ENCODE measurements at regions not wholly inside any gene's neighbourhood (a gene's known extent, or its start where the extent isn't known, plus 50 kb on each side); places are given as distances from the start of the nearest gene placed in this dataset.

DNA sequence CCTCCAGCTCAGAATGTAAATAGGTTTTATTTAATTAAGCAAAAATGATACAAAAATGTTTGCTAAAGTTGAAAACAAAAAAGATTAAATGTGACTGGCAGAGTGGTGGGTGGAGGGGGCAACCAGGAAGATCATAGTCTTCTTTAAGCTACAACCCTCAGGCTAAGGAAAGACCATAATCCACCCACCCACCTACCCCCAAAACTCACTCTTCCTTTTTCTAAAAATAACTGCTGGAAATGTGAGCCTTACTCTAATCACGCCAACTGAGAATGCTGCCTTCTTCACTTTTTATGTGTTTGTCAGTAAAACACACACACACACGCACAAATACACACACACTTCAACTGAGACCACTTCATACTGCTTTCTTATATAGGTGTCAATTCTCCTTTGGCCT, 230.0 kb upstream of the EGLN3 start:
- Histone ChIP-seq H3K27me3 (ENCODE audit: low read depth) (no peaks in the 10 kb centered on the region), H3K27ac (no peak overlapping the region)

DNA sequence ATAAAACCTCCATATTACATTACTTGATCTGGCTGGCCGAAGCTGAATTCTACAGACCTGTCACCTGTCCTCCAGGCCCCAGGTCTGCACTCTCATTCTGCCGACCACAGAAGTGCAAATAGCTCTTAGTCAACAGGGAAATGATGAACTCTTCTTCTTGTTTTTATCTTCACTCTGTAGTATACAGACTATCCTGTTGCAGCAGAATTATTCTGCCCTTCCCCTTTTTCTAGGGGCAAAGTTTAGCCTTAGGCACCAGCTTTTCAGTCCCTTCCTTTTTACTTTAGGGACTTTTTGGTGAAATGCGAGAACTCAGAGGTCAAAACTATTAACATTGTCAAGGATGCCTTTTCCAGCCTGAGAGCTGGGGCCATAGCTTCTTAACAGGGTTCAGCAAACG, 229.6 kb upstream of the EGLN3 start:
- Histone ChIP-seq H3K9me3 (no peaks in the 10 kb centered on the region), H3K27me3 (ENCODE audit: low read depth) (no peaks in the 10 kb centered on the region), H3K27ac (no peak overlapping the region), H3K4me1 (no peaks in the 10 kb centered on the region), H3K36me3 (no peaks in the 10 kb centered on the region), H3K4me3 (no peak overlapping the region)
- intact Hi-C loops (cut with DNase I) = no loop called here
- peak in 1 of 2 donors; percentile 32 for ATAC-seq
- TF ChIP-seq, protein P1, sequence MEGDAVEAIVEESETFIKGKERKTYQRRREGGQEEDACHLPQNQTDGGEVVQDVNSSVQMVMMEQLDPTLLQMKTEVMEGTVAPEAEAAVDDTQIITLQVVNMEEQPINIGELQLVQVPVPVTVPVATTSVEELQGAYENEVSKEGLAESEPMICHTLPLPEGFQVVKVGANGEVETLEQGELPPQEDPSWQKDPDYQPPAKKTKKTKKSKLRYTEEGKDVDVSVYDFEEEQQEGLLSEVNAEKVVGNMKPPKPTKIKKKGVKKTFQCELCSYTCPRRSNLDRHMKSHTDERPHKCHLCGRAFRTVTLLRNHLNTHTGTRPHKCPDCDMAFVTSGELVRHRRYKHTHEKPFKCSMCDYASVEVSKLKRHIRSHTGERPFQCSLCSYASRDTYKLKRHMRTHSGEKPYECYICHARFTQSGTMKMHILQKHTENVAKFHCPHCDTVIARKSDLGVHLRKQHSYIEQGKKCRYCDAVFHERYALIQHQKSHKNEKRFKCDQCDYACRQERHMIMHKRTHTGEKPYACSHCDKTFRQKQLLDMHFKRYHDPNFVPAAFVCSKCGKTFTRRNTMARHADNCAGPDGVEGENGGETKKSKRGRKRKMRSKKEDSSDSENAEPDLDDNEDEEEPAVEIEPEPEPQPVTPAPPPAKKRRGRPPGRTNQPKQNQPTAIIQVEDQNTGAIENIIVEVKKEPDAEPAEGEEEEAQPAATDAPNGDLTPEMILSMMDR (IDR thresholded peaks at IDR 0.05) = no peak
- DNase-seq = no peak

More for the DNA sequence above, 230.0 kb upstream of the EGLN3 start:
- Histone ChIP-seq H3K4me3 (no peak overlapping the region), H3K4me1 (no peaks in the 10 kb centered on the region), H3K36me3 (no peaks in the 10 kb centered on the region), H3K9me3 (no peaks in the 10 kb centered on the region)
- ATAC-seq (no peak), DNase-seq (no peak)
- TF ChIP-seq, protein P1 (IDR thresholded peaks at IDR 0.05) = no peak
- intact Hi-C loops (cut with DNase I) = no loop called here

DNA sequence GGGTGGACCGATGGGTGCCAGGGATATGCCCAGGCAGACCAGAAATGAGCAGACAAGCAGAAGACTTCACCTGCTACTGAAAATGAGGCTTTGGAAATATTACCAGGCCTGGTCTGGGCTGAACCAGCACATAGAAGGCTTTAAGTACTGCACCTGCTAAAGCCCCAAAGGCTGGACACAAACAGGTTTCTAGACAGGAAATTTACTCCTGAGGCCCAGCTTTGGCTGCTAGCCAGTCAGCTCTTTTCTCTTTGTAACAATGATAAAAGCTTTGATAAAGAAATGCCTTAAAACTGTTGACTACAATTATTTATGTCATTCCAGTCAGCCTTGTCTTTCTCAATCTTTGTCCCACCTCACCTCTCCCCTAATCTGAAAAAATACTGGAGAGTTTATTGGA, 228.9 kb upstream of the EGLN3 start:
- Histone ChIP-seq H3K4me3 (no peak overlapping the region), H3K36me3 (no peaks in the 10 kb centered on the region), H3K4me1 (no peaks in the 10 kb centered on the region), H3K27ac (no peak overlapping the region), H3K27me3 (ENCODE audit: low read depth) (no peaks in the 10 kb centered on the region), H3K9me3 (no peaks in the 10 kb centered on the region)
- no peak for ATAC-seq
- TF ChIP-seq, protein P1 (IDR thresholded peaks at IDR 0.05) = no peak
- intact Hi-C loops (cut with DNase I) = no loop called here
- no peak for DNase-seq

DNA sequence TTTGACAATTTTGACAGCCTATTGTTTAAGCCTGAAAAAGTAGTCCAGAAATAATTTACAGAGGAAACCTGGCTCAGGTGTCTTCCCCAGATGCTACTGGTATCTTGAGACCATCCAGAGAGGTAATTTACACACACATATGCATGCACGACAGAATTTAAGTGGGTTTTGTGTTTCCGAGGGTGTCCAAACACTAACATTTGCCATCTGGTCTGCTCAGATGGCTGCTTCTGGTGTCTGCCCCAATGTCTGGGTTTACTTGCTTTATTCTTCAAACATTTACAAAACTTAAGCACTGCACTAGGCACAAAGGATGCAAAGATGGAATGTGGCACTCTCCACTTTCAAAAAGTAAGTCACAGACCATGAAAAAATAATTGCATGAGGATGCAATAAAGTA, 226.6 kb upstream of the EGLN3 start:
- no peak for ATAC-seq
- no peak overlapping the region for H3K4me3 ChIP-seq
- H3K9me3 ChIP-seq = no peaks in the 10 kb centered on the region
- no peaks in the 10 kb centered on the region for H3K27me3 ChIP-seq (ENCODE audit: low read depth)
- TF ChIP-seq, protein P1 (IDR thresholded peaks at IDR 0.05) = no peak
- DNase-seq = no peak
- no peaks in the 10 kb centered on the region for H3K4me1 ChIP-seq
- no peak overlapping the region for H3K27ac ChIP-seq
- no peaks in the 10 kb centered on the region for H3K36me3 ChIP-seq
- intact Hi-C loops (cut with DNase I) = no loop called here

DNA sequence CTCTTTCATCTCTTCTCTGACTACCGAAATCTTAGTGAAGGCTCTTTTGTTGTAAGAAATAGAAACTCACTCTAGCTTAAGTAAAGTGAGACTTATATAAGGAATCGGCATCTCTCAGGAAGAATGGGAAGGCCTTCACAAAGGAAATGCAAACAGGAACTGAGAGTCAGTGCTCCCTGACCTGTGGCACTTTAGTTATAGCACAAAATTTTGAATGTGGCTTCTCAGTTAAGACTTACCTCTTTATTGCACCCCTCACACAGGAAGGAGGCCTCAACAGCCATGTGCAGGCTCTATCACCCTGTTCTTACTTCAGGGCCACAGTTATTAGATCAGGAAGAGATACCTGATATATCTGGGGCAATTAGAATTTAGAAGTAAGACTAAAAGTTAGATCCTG, 224.7 kb upstream of the EGLN3 start:
- H3K27ac ChIP-seq = no peak overlapping the region
- ATAC-seq = no peak
- no peaks in the 10 kb centered on the region for H3K4me1 ChIP-seq
- TF ChIP-seq, protein P1 (IDR thresholded peaks at IDR 0.05) = no peak
- H3K27me3 ChIP-seq (ENCODE audit: low read depth) = no peaks in the 10 kb centered on the region
- intact Hi-C loops (cut with DNase I) = no loop called here
- H3K36me3 ChIP-seq = no peaks in the 10 kb centered on the region
- no peak overlapping the region for H3K4me3 ChIP-seq
- no peaks in the 10 kb centered on the region for H3K9me3 ChIP-seq
- DNase-seq = no peak

DNA sequence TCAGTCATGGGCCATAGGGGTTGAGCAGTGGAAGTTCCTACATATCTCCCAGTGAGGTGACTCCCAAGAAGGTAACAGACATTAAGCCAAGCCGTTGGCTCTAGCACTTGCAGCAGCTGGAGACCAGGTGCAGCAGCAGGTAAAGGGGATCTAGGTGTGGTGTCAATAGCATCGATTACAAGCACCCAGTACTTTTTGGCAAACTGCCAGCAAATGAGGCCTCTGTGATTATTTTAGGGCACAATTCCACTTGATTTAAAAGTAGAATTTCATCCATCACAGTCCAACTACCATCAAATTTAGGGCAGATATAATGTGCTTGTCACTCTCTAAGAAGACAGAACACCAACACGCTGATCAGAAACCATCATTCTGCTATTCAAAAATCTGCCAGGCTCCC, 224.1 kb upstream of the EGLN3 start:
- ATAC-seq = no peak
- Histone ChIP-seq H3K4me1 (no peaks in the 10 kb centered on the region), H3K9me3 (no peaks in the 10 kb centered on the region), H3K4me3 (no peak overlapping the region), H3K27ac (no peak overlapping the region), H3K36me3 (no peaks in the 10 kb centered on the region), H3K27me3 (ENCODE audit: low read depth) (no peaks in the 10 kb centered on the region)
- intact Hi-C loops (cut with DNase I) = no loop called here
- TF ChIP-seq, protein P1 (IDR thresholded peaks at IDR 0.05) = no peak
- no peak for DNase-seq

Data from lower lobe of right lung (tissue), 2 donors.